ENCODE measurements at regions not wholly inside any gene's neighbourhood (a gene's known extent, or its start where the extent isn't known, plus 50 kb on each side); places are given as distances from the start of the nearest gene placed in this dataset.
A peak's percentile ranks its signal among the peaks of the same experiment; 100 is the strongest.

DNA sequence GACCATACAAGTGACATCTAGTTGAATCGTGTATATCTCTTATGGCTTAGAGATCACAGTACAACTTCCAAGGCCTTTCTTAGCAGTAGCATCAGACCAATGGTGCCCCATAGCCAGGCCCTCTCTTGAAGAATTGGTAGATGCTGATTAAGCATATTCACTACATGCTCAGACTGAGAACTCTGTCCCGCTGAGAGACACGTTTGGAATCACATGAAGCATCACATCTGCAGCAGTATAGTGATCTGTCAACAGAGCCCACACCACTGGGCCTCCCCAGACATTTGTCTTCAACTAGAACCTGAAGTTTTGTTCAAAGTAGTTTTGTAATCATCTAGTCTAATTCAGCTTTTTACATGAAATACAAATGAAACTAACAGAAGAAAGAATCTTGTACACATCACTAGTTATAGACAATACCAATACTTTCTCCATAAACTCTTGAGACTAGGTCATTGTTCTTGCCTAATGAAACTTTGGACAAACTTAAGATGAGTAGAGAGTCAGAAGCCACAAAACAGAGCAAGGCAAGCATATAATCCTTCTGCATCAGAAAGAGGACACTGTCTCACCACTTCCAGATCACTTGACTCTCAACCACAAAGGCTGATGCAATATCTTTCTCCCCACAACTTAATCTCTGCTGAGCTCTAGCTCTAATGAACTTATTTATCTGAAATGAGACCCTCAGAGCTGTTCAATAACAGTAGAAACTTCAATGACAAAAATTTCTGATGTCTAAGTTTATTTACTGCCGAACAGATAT lies 182.7 kb downstream of the TBX18 start:
- no peaks in the 10 kb centered on the region for H3K4me1 ChIP-seq
- H3K27me3 ChIP-seq = no peaks in the 10 kb centered on the region
- no peak overlapping the region for H3K4me3 ChIP-seq
- no peak for DNase-seq (ENCODE audit: low spot score in 2 of 2)
- H3K27ac ChIP-seq = peak overlapping the region in 1 of 4 donors; percentile 11
- TF ChIP-seq POLR2A (IDR thresholded peaks at IDR 0.05) = no peak
- TF ChIP-seq, protein P1, sequence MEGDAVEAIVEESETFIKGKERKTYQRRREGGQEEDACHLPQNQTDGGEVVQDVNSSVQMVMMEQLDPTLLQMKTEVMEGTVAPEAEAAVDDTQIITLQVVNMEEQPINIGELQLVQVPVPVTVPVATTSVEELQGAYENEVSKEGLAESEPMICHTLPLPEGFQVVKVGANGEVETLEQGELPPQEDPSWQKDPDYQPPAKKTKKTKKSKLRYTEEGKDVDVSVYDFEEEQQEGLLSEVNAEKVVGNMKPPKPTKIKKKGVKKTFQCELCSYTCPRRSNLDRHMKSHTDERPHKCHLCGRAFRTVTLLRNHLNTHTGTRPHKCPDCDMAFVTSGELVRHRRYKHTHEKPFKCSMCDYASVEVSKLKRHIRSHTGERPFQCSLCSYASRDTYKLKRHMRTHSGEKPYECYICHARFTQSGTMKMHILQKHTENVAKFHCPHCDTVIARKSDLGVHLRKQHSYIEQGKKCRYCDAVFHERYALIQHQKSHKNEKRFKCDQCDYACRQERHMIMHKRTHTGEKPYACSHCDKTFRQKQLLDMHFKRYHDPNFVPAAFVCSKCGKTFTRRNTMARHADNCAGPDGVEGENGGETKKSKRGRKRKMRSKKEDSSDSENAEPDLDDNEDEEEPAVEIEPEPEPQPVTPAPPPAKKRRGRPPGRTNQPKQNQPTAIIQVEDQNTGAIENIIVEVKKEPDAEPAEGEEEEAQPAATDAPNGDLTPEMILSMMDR (IDR thresholded peaks at IDR 0.05) = no peak
- TF ChIP-seq EP300 (IDR thresholded peaks at IDR 0.05) = no peak
- no peaks in the 10 kb centered on the region for H3K9me3 ChIP-seq
- WGBS, 2 donors = 79 to 81% methylated on average over 4 of the region's 4 CpGs
- H3K36me3 ChIP-seq = no peaks in the 10 kb centered on the region

DNA sequence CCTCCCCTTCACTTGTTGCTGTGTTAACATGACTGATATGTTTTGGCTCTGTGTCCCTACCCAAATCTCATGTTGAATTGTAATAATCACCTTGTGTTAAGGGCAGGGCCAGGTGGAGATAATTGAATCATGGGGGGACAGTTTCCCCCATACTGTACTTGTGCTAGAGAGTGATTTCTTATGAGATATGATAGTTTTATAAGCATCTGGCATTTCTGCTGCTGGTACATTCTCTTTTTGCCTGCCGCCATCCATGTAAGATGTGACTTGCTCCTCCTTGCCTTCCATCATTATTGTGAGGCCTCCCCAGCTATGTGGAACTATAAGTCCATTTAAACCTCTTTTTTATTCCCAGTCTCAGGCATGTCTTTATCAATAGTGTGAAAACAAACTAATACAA lies 185.0 kb downstream of the TBX18 start:
- H3K4me1 ChIP-seq = no peaks in the 10 kb centered on the region
- WGBS, 2 donors = 0 to 3% methylated on average over 1 of the region's 1 CpG
- no peak overlapping the region for H3K27ac ChIP-seq
- no peak for DNase-seq (ENCODE audit: low spot score in 2 of 2)
- no peaks in the 10 kb centered on the region for H3K27me3 ChIP-seq
- H3K36me3 ChIP-seq = no peaks in the 10 kb centered on the region
- H3K9me3 ChIP-seq = no peaks in the 10 kb centered on the region
- no peak overlapping the region for H3K4me3 ChIP-seq
- TF ChIP-seq EP300 (IDR thresholded peaks at IDR 0.05) (no peak), POLR2A (IDR thresholded peaks at IDR 0.05) (no peak)
- TF ChIP-seq, protein P1 (IDR thresholded peaks at IDR 0.05) = no peak

DNA sequence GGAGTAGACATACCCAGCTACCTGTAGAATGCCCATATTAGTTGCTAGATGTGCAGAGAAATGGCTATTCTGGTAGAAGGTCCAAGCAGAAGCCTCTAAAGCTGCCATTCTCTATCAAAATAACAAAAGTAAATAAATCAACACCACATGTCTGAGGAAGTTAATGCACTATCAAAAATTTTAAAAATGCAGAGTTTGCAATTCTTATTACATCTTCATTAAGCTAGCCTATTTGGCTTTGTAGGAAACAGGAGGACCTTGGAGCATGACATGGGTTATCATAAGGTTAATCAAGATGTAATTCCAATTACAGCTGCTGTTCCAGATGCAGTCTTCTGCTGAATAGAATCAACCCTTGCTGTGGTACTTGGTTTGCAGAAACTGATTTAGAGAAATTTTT lies 188.4 kb downstream of the TBX18 start:
- no peak for DNase-seq (ENCODE audit: low spot score in 2 of 2)

DNA sequence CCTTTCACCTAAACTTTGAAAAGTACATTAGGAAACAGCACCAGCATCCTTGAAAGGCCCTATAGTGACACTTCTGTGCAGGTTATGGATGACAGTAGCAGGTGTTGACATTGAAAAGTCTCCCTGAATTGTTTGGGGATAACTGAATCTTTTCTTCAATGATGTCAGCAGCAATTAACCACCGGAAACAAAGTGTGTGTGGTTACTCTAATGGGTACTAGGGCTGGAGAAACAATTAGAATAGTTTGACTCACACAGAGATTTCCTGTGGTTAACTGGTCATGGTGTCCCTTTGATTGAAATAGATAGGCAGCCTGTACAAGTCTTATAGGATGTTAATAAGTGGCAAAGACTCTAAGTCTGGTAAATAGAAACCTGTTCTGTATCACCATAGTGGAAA lies 189.1 kb downstream of the TBX18 start:
- H3K4me3 ChIP-seq = no peak overlapping the region
- H3K27ac ChIP-seq = no peak overlapping the region
- H3K4me1 ChIP-seq = no peaks in the 10 kb centered on the region
- 33 to 48% methylated on average over 1 of the region's 1 CpG for WGBS, 2 donors
- no peaks in the 10 kb centered on the region for H3K36me3 ChIP-seq
- TF ChIP-seq EP300 (IDR thresholded peaks at IDR 0.05) = no peak
- TF ChIP-seq, protein P1 (IDR thresholded peaks at IDR 0.05) = no peak
- no peak for TF ChIP-seq POLR2A (IDR thresholded peaks at IDR 0.05)
- DNase-seq (ENCODE audit: low spot score in 2 of 2) = no peak
- H3K9me3 ChIP-seq = no peaks in the 10 kb centered on the region
- H3K27me3 ChIP-seq = no peaks in the 10 kb centered on the region

More for the DNA sequence above, 188.4 kb downstream of the TBX18 start:
- no peak overlapping the region for H3K27ac ChIP-seq
- H3K4me3 ChIP-seq = no peak overlapping the region
- no peaks in the 10 kb centered on the region for H3K4me1 ChIP-seq
- TF ChIP-seq EP300 (IDR thresholded peaks at IDR 0.05) = no peak
- TF ChIP-seq, protein P1 (IDR thresholded peaks at IDR 0.05) = no peak
- no peak for TF ChIP-seq POLR2A (IDR thresholded peaks at IDR 0.05)
- H3K36me3 ChIP-seq = no peaks in the 10 kb centered on the region
- no peaks in the 10 kb centered on the region for H3K27me3 ChIP-seq
- no peaks in the 10 kb centered on the region for H3K9me3 ChIP-seq

DNA sequence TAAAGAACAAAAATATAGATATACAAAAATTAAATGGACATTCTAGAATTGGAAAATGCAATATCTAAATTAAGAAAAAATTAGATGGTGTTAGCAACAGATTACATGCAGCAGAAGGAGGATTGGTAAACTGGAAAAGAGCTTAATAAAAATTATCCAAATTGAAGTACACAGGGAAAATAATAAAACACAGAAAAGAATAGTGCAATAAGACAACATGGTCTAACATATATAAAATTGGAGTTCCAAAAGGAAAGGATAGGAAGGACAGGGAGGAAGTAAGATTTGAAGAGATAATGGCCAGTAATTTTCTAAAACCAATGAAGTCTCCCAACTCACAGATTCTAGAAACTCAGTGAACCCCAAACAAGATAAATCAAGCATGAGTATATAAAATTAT lies 194.5 kb downstream of the TBX18 start:
- DNase-seq (ENCODE audit: low spot score in 2 of 2) = no peak
- H3K4me1 ChIP-seq = no peaks in the 10 kb centered on the region
- TF ChIP-seq, protein P1 (IDR thresholded peaks at IDR 0.05) = no peak
- TF ChIP-seq POLR2A (IDR thresholded peaks at IDR 0.05) = no peak
- TF ChIP-seq EP300 (IDR thresholded peaks at IDR 0.05) = no peak

More for the DNA sequence above, 194.5 kb downstream of the TBX18 start:
- Histone ChIP-seq H3K27me3 (no peaks in the 10 kb centered on the region), H3K36me3 (no peaks in the 10 kb centered on the region), H3K9me3 (no peaks in the 10 kb centered on the region), H3K27ac (no peak overlapping the region), H3K4me3 (no peak overlapping the region)

Measured in tibial nerve (tissue), 4 donors.